ENCODE measurements at regions not wholly inside any gene's neighbourhood (a gene's known extent, or its start where the extent isn't known, plus 50 kb on each side); places are given as distances from the start of the nearest gene placed in this dataset.

- DNase-seq (ENCODE audit: low spot score), result no peak
- no peaks in the 10 kb centered on the region for H3K4me1 ChIP-seq (ENCODE audit: control insufficient read depth in 4 of 4, insufficient read depth in 4 of 4, low read length in 3 of 4)
- H3K27ac ChIP-seq (ENCODE audit: low read depth in 1 of 2, low read length in 2 of 2), result no peak overlapping the region
- no peak overlapping the region for H3K4me3 ChIP-seq (ENCODE audit: low read depth in 1 of 3, low read length in 3 of 3)
- WGBS, result 92% methylated on average over 3 of the region's 3 CpGs
- H3K36me3 ChIP-seq (ENCODE audit: control insufficient read depth in 4 of 4, insufficient read depth in 3 of 4, low read depth in 1 of 4, low read length in 3 of 4), result no peaks in the 10 kb centered on the region
- TF ChIP-seq FOXA1 (IDR thresholded peaks at IDR 0.05), result no peak
- no peak for TF ChIP-seq SP1 (IDR thresholded peaks at IDR 0.05)
- no peaks in the 10 kb centered on the region for H3K9me3 ChIP-seq (ENCODE audit: control insufficient read depth in 4 of 4, low read length in 3 of 4)
- H3K27me3 ChIP-seq (ENCODE audit: control insufficient read depth in 4 of 4, insufficient read depth in 4 of 4, low read length in 3 of 4), result no peaks in the 10 kb centered on the region
- H3K9ac ChIP-seq (ENCODE audit: low read depth in 1 of 2, low read length in 2 of 2), result no peak overlapping the region
Observed at GRCh38 chr20:7437311-7437710, 502.9 kb downstream of the HAO1 start.

- Histone ChIP-seq H3K27ac (ENCODE audit: low read depth in 1 of 2, low read length in 2 of 2) (no peak overlapping the region), H3K4me1 (ENCODE audit: control insufficient read depth in 4 of 4, insufficient read depth in 4 of 4, low read length in 3 of 4) (peaks cover 0 to 3% (median 0%) of the 10 kb centered on the region in 4 donors), H3K27me3 (ENCODE audit: control insufficient read depth in 4 of 4, insufficient read depth in 4 of 4, low read length in 3 of 4) (no peaks in the 10 kb centered on the region), H3K4me3 (ENCODE audit: low read depth in 1 of 3, low read length in 3 of 3) (no peak overlapping the region), H3K36me3 (ENCODE audit: control insufficient read depth in 4 of 4, insufficient read depth in 3 of 4, low read depth in 1 of 4, low read length in 3 of 4) (no peaks in the 10 kb centered on the region), H3K9ac (ENCODE audit: low read depth in 1 of 2, low read length in 2 of 2) (no peak overlapping the region), H3K9me3 (ENCODE audit: control insufficient read depth in 4 of 4, low read length in 3 of 4) (no peaks in the 10 kb centered on the region)
- 92% methylated on average over 1 of the region's 1 CpG for WGBS
- no peak for TF ChIP-seq MAX (IDR thresholded peaks at IDR 0.05)
- no peak for TF ChIP-seq HNF4G (IDR thresholded peaks at IDR 0.05)
- TF ChIP-seq HNF4A (conservative IDR thresholded peaks at IDR 0.05), result no peak
- no peak for TF ChIP-seq TAF1 (conservative IDR thresholded peaks at IDR 0.05)
- no peak for TF ChIP-seq EGR1 (IDR thresholded peaks at IDR 0.05; ENCODE audit: low read depth in 2 of 2)
- TF ChIP-seq SP1 (IDR thresholded peaks at IDR 0.05), result no peak
- no peak for TF ChIP-seq FOXA2 (IDR thresholded peaks at IDR 0.05)
- no peak for TF ChIP-seq RAD21 (IDR thresholded peaks at IDR 0.05)
- TF ChIP-seq FOXA1 (IDR thresholded peaks at IDR 0.05), result no peak
- no peak for TF ChIP-seq YY1 (IDR thresholded peaks at IDR 0.05)
- TF ChIP-seq CTCF (IDR thresholded peaks at IDR 0.05; ENCODE audit: low read depth, low read length, missing input control), result no peak
- TF ChIP-seq GABPA (IDR thresholded peaks at IDR 0.05 in 1 of 2, conservative IDR thresholded peaks at IDR 0.05 in 1 of 2), result no peak
- no peak for TF ChIP-seq ATF3 (IDR thresholded peaks at IDR 0.05)
- TF ChIP-seq JUND (IDR thresholded peaks at IDR 0.05), result no peak
- DNase-seq (ENCODE audit: low spot score), result no peak
Observed at GRCh38 chr20:7449269-7449668, 491.0 kb downstream of the HAO1 start.

- H3K36me3 ChIP-seq (ENCODE audit: control insufficient read depth in 4 of 4, insufficient read depth in 3 of 4, low read depth in 1 of 4, low read length in 3 of 4), result no peaks in the 10 kb centered on the region
- DNase-seq (ENCODE audit: low spot score), result no peak
- no peak overlapping the region for H3K4me3 ChIP-seq (ENCODE audit: low read depth in 1 of 3, low read length in 3 of 3)
- no peaks in the 10 kb centered on the region for H3K9me3 ChIP-seq (ENCODE audit: control insufficient read depth in 4 of 4, low read length in 3 of 4)
- WGBS, result 68% methylated on average over 2 of the region's 2 CpGs
- no peaks in the 10 kb centered on the region for H3K27me3 ChIP-seq (ENCODE audit: control insufficient read depth in 4 of 4, insufficient read depth in 4 of 4, low read length in 3 of 4)
- H3K9ac ChIP-seq (ENCODE audit: low read depth in 1 of 2, low read length in 2 of 2), result no peak overlapping the region
- H3K4me1 ChIP-seq (ENCODE audit: control insufficient read depth in 4 of 4, insufficient read depth in 4 of 4, low read length in 3 of 4), result peaks cover 0 to 3% (median 0%) of the 10 kb centered on the region in 4 donors
- TF ChIP-seq YY1 (IDR thresholded peaks at IDR 0.05), result no peak
- TF ChIP-seq FOXA2 (IDR thresholded peaks at IDR 0.05), result no peak
- TF ChIP-seq MAX (IDR thresholded peaks at IDR 0.05), result no peak
- TF ChIP-seq REST (IDR thresholded peaks at IDR 0.05), result no peak
- TF ChIP-seq HNF4A (conservative IDR thresholded peaks at IDR 0.05), result peak in 1 of 2 donors; percentile 32
- H3K27ac ChIP-seq (ENCODE audit: low read depth in 1 of 2, low read length in 2 of 2), result no peak overlapping the region
Observed at GRCh38 chr20:7452890-7453289, 487.4 kb downstream of the HAO1 start.

Measured in liver (tissue), 8 donors.